Ascending aorta (tissue), 2 donors: ENCODE measurements at regions not wholly inside any gene's neighbourhood (a gene's known extent, or its start where the extent isn't known, plus 50 kb on each side); places are given as distances from the start of the nearest gene placed in this dataset.

ENCODE experiments used
- DNase-seq, 2 donors: peaks; one replicate each; pipeline ENCODE4 v3.0.0-alpha.2; 2019; ENCODE audit warnings: low spot score in 2 of 2
- H3K27ac ChIP-seq, 2 donors: fragments of 200-600 bp; sonication (generic); one replicate each; pipeline ENCODE4 v1.5.1; 2016 to 2017; ENCODE audit warnings: mild to moderate bottlenecking in 1 of 2
- H3K27me3 ChIP-seq: fragments of 200-600 bp; sonication (generic); one replicate; pipeline ENCODE4 v1.5.1; 2017
- H3K36me3 ChIP-seq, 2 donors: fragments of 200-600 bp; sonication (generic); one replicate each; pipeline ENCODE4 v1.5.1; 2016
- H3K4me1 ChIP-seq, 2 donors: fragments of 200-600 bp; sonication (generic); one replicate each; pipeline ENCODE4 v1.5.1; 2016 to 2017; ENCODE audit warnings: mild to moderate bottlenecking in 1 of 2
- H3K4me3 ChIP-seq, 2 donors: fragments of 200-600 bp; sonication (generic); one replicate each; pipeline ENCODE4 v1.5.1; 2016 to 2017; ENCODE audit warnings: mild to moderate bottlenecking in 1 of 2
- H3K9me3 ChIP-seq, 2 donors: fragments of 200-600 bp; sonication (generic); one replicate each; pipeline ENCODE4 v1.5.1; 2016
- CTCF ChIP-seq, 3 experiments: fragments of 200-600 bp in 2 of 3; fragments of 450-650 bp in 1 of 3; sonication (generic) in 2 of 3; IDR thresholded peaks; one replicate each; pipeline ENCODE4 v1.5.1; 2016 to 2019; ENCODE audit warnings: antibody characterized with exemption in 3 of 3, mild to moderate bottlenecking in 1 of 3, moderate library complexity in 1 of 3
- intact Hi-C: fragments of 100-400 bp; cut with DNase I; formaldehyde crosslinking; loops from one replicate; pipeline ENCODE4 v1.15.1; 2023

DNA sequence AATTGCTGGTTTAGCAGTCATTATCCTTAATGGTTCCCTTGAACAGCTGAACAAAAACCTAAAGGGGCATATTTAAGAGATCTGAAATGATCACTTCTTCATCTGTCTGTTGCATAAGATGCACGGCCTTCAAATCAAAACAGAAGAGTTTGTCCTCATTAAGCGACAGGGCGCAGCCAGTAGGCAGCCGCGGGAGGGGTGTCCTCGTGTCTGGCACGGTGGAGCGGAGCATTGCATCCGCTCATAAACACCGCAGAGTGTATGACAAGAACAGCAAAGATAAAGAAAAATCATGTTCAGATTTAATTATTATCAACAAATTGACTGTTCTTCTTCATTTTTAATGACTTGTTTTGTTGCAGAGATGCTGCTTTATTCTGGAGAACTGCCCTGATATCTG, 255.6 kb upstream of the ADARB2 start:
- no peak for TF ChIP-seq CTCF (IDR thresholded peaks at IDR 0.05)
- intact Hi-C loops = no loop called here
- Histone ChIP-seq H3K4me3 (no peak overlapping the region), H3K4me1 (no peaks in the 10 kb centered on the region), H3K27me3 (no peaks in the 10 kb centered on the region), H3K27ac (no peak overlapping the region), H3K36me3 (no peaks in the 10 kb centered on the region), H3K9me3 (no peaks in the 10 kb centered on the region)
- DNase-seq = no peak

DNA sequence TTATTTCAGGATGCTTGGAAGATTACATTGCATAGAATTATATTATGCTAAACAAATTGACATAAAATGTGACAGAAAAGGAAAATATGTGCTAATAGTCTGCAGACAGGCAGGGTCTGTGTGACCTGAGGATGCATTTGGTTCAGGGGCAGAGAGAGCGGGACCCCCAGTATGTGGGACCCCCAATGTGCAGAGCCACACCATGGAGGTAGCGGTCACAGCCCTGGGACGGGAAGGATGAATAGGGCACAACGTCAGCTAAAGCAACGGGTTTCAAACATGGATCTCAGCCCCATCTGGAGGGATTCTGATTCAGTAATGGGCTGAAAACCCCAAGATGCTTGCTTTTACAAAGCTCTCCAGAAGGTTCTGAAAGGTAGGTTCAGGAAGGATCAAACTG, 251.8 kb upstream of the ADARB2 start:
- TF ChIP-seq CTCF (IDR thresholded peaks at IDR 0.05) = no peak
- no peaks in the 10 kb centered on the region for H3K36me3 ChIP-seq
- no peak for DNase-seq
- no peaks in the 10 kb centered on the region for H3K4me1 ChIP-seq
- H3K4me3 ChIP-seq = no peak overlapping the region
- intact Hi-C loops = no loop called here
- no peaks in the 10 kb centered on the region for H3K9me3 ChIP-seq
- no peak overlapping the region for H3K27ac ChIP-seq
- no peaks in the 10 kb centered on the region for H3K27me3 ChIP-seq

- DNase-seq = no peak
These were observed 244.7 kb upstream of the ADARB2 start for GRCh38 chr10:1981976-1982375.

DNA sequence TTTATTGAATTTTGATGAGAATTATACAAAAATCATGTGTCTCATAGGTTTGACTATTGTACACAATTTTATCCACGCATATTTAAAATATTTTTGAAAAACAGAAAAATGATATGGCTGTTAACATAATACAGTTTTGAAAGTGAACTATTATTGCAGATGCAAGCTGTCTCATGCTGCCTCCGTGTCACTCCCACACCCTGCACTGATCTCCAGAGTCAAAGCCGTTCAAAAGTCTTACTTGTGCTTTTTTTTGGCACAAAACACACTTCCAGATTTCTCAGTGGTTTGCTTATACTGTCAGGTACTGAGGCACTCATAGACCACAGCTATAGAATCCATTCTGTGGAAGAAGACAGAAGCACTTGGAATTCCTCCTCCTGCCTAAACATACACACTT, 243.1 kb upstream of the ADARB2 start:
- no peak overlapping the region for H3K4me3 ChIP-seq
- H3K36me3 ChIP-seq = no peaks in the 10 kb centered on the region
- intact Hi-C loops = no loop called here
- H3K9me3 ChIP-seq = no peaks in the 10 kb centered on the region
- H3K27me3 ChIP-seq = no peaks in the 10 kb centered on the region
- no peak for DNase-seq
- no peak for TF ChIP-seq CTCF (IDR thresholded peaks at IDR 0.05)
- H3K27ac ChIP-seq = no peak overlapping the region
- H3K4me1 ChIP-seq = no peaks in the 10 kb centered on the region

More at GRCh38 chr10:1981976-1982375, 244.7 kb upstream of the ADARB2 start:
- Histone ChIP-seq H3K36me3 (no peaks in the 10 kb centered on the region), H3K27ac (no peak overlapping the region), H3K4me3 (no peak overlapping the region), H3K27me3 (no peaks in the 10 kb centered on the region), H3K4me1 (no peaks in the 10 kb centered on the region), H3K9me3 (no peaks in the 10 kb centered on the region)
- intact Hi-C loops = no loop called here
- TF ChIP-seq CTCF (IDR thresholded peaks at IDR 0.05) = no peak

GRCh38 chr10:1978584-1978983, 241.3 kb upstream of the ADARB2 start:
- intact Hi-C loops = no loop called here
- Histone ChIP-seq H3K27ac (no peak overlapping the region), H3K9me3 (no peaks in the 10 kb centered on the region), H3K4me3 (no peak overlapping the region), H3K36me3 (no peaks in the 10 kb centered on the region), H3K27me3 (no peaks in the 10 kb centered on the region), H3K4me1 (no peaks in the 10 kb centered on the region)
- no peak for DNase-seq
- TF ChIP-seq CTCF (IDR thresholded peaks at IDR 0.05) = no peak

- Histone ChIP-seq H3K4me3 (no peak overlapping the region), H3K4me1 (no peaks in the 10 kb centered on the region), H3K27me3 (no peaks in the 10 kb centered on the region), H3K27ac (no peak overlapping the region), H3K36me3 (no peaks in the 10 kb centered on the region), H3K9me3 (no peaks in the 10 kb centered on the region)
- DNase-seq = no peak
- intact Hi-C loops = no loop called here
- TF ChIP-seq CTCF (IDR thresholded peaks at IDR 0.05) = no peak
These were observed 240.1 kb upstream of the ADARB2 start for GRCh38 chr10:1977461-1977860.
